ENCODE measurements at regions not wholly inside any gene's neighbourhood (a gene's known extent, or its start where the extent isn't known, plus 50 kb on each side); places are given as distances from the start of the nearest gene placed in this dataset.

DNA sequence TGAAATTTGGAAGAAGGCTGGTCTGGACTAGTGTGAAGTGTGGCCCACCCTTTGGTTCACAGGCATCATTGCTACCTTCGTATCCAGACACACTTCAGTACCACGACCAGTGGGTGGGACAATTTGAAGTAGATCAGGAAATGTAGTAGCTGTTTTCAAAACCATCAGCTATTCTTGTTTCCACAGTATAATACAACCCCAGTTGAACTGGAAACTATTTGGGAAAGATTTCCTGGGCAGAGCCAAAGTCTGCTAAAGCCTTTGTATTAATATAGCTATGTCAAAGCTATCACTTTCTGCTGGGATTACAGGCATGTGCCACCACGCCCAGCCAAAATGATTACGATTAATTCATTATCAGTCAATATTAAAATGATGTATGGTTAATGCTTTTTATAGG lies 298.8 kb upstream of the RASGRP1 start (continued):
- TF ChIP-seq, protein P1, sequence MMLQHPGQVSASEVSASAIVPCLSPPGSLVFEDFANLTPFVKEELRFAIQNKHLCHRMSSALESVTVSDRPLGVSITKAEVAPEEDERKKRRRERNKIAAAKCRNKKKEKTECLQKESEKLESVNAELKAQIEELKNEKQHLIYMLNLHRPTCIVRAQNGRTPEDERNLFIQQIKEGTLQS (IDR thresholded peaks at IDR 0.05; ENCODE audit: insufficient read depth, low read depth, low read length) = no peak
- TF ChIP-seq SIN3A (conservative IDR thresholded peaks at IDR 0.05 in 1 of 2, IDR thresholded peaks at IDR 0.05 in 1 of 2; ENCODE audit: low read depth in 1 of 2, low read length in 2 of 2) = no peak
- no peak for TF ChIP-seq JUND (IDR thresholded peaks at IDR 0.05; ENCODE audit: low read length)
- TF ChIP-seq CTBP2 (IDR thresholded peaks at IDR 0.05; ENCODE audit: borderline replicate concordance, insufficient read depth, insufficient read length, low read length) = no peak
- no peak for TF ChIP-seq SIRT6 (IDR thresholded peaks at IDR 0.05; ENCODE audit: low read length)
- TF ChIP-seq, protein P2, sequence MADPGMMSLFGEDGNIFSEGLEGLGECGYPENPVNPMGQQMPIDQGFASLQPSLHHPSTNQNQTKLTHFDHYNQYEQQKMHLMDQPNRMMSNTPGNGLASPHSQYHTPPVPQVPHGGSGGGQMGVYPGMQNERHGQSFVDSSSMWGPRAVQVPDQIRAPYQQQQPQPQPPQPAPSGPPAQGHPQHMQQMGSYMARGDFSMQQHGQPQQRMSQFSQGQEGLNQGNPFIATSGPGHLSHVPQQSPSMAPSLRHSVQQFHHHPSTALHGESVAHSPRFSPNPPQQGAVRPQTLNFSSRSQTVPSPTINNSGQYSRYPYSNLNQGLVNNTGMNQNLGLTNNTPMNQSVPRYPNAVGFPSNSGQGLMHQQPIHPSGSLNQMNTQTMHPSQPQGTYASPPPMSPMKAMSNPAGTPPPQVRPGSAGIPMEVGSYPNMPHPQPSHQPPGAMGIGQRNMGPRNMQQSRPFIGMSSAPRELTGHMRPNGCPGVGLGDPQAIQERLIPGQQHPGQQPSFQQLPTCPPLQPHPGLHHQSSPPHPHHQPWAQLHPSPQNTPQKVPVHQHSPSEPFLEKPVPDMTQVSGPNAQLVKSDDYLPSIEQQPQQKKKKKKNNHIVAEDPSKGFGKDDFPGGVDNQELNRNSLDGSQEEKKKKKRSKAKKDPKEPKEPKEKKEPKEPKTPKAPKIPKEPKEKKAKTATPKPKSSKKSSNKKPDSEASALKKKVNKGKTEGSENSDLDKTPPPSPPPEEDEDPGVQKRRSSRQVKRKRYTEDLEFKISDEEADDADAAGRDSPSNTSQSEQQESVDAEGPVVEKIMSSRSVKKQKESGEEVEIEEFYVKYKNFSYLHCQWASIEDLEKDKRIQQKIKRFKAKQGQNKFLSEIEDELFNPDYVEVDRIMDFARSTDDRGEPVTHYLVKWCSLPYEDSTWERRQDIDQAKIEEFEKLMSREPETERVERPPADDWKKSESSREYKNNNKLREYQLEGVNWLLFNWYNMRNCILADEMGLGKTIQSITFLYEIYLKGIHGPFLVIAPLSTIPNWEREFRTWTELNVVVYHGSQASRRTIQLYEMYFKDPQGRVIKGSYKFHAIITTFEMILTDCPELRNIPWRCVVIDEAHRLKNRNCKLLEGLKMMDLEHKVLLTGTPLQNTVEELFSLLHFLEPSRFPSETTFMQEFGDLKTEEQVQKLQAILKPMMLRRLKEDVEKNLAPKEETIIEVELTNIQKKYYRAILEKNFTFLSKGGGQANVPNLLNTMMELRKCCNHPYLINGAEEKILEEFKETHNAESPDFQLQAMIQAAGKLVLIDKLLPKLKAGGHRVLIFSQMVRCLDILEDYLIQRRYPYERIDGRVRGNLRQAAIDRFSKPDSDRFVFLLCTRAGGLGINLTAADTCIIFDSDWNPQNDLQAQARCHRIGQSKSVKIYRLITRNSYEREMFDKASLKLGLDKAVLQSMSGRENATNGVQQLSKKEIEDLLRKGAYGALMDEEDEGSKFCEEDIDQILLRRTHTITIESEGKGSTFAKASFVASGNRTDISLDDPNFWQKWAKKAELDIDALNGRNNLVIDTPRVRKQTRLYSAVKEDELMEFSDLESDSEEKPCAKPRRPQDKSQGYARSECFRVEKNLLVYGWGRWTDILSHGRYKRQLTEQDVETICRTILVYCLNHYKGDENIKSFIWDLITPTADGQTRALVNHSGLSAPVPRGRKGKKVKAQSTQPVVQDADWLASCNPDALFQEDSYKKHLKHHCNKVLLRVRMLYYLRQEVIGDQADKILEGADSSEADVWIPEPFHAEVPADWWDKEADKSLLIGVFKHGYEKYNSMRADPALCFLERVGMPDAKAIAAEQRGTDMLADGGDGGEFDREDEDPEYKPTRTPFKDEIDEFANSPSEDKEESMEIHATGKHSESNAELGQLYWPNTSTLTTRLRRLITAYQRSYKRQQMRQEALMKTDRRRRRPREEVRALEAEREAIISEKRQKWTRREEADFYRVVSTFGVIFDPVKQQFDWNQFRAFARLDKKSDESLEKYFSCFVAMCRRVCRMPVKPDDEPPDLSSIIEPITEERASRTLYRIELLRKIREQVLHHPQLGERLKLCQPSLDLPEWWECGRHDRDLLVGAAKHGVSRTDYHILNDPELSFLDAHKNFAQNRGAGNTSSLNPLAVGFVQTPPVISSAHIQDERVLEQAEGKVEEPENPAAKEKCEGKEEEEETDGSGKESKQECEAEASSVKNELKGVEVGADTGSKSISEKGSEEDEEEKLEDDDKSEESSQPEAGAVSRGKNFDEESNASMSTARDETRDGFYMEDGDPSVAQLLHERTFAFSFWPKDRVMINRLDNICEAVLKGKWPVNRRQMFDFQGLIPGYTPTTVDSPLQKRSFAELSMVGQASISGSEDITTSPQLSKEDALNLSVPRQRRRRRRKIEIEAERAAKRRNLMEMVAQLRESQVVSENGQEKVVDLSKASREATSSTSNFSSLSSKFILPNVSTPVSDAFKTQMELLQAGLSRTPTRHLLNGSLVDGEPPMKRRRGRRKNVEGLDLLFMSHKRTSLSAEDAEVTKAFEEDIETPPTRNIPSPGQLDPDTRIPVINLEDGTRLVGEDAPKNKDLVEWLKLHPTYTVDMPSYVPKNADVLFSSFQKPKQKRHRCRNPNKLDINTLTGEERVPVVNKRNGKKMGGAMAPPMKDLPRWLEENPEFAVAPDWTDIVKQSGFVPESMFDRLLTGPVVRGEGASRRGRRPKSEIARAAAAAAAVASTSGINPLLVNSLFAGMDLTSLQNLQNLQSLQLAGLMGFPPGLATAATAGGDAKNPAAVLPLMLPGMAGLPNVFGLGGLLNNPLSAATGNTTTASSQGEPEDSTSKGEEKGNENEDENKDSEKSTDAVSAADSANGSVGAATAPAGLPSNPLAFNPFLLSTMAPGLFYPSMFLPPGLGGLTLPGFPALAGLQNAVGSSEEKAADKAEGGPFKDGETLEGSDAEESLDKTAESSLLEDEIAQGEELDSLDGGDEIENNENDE (IDR thresholded peaks at IDR 0.05; ENCODE audit: insufficient replicate concordance, low read length) = no peak
